RPMI7951 (cell line): ENCODE measurements at regions not wholly inside any gene's neighbourhood (a gene's known extent, or its start where the extent isn't known, plus 50 kb on each side); places are given as distances from the start of the nearest gene placed in this dataset.
"Not testable (repeated sequence)": the region's sequence is repeated elsewhere in the genome, so short reads cannot be mapped to it uniquely, and the experiment has no call there.

Experiments used
- DNase-seq: peaks from one replicate; pipeline ENCODE4 v3.0.0-alpha.2; 2012; ENCODE audit warnings: low read depth

- no peak for DNase-seq
These were observed 54.4 kb upstream of the BMP4 start for GRCh38 chr14:54010981-54011380.

- no peak for DNase-seq
These were observed 66.4 kb upstream of the BMP4 start for GRCh38 chr14:54023027-54023426.

GRCh38 chr14:54025661-54026060, 69.0 kb upstream of the BMP4 start:
- DNase-seq: peak; percentile 68

DNA sequence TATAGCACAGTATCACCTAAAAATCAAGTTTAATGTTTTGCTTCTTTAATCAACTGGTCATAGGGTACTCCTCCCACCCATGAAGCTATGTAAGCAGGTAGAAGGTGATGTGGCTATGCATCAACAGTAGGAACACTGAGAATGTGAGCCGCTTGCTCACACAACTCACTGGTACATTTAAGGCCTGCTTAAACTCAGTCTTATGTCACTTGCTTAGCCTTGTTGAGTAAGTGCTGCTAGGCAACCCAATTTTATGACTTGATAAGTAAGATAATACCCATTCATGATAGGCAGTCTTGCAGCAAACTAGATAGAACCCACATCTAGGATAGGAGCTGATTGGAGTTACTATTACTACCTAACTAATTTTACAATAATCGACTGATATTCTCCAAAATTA, 70.0 kb upstream of the BMP4 start:
- peak; percentile 18 for DNase-seq

- not testable (repeated sequence) for DNase-seq
These were observed 74.4 kb upstream of the BMP4 start for GRCh38 chr14:54030996-54031395.

GRCh38 chr14:54033285-54033684, 76.7 kb upstream of the BMP4 start:
- not testable (repeated sequence) for DNase-seq

DNA sequence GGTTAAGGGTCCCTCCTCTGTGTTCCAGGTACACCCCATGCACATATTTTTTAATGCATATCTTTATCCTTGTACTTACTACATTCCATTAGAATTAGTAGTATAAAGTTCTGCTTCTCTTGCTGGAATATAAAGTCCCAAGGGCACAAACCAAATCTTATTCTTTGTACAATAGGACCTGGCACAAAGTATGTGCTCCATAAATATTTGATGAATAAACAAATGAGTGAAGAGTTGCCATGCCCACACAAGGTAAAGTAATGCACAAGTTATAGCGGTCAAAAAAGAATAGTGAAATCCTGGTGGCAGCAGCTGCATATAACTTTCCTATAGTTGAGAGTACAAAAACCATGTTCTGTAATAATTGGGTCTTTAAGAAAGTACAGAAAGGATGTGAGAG, 82.1 kb upstream of the BMP4 start:
- DNase-seq: no peak

DNA sequence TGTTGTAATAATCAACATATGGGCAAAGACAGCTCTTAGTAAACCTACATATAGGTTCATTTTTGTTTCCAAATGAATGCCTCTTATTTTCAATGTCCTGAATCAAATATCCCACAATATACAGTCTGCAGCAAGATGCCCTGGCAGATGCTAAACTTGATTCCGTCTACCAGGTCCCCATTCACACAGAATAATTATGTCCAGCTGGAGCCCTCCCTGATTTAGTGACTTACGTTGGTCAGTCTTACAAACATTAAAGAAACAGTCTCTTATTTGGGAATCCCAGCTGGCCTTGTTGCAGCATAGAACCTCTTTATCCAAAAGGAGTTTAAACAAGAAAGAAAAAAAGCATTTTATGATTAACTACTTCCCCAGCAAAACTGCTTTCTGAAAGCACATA, 82.7 kb upstream of the BMP4 start:
- peak; percentile 3 for DNase-seq

- peak; percentile 6 for DNase-seq
These were observed 84.2 kb upstream of the BMP4 start for GRCh38 chr14:54040846-54041245.

GRCh38 chr14:54046250-54046649, 89.6 kb upstream of the BMP4 start:
- DNase-seq: no peak

DNA sequence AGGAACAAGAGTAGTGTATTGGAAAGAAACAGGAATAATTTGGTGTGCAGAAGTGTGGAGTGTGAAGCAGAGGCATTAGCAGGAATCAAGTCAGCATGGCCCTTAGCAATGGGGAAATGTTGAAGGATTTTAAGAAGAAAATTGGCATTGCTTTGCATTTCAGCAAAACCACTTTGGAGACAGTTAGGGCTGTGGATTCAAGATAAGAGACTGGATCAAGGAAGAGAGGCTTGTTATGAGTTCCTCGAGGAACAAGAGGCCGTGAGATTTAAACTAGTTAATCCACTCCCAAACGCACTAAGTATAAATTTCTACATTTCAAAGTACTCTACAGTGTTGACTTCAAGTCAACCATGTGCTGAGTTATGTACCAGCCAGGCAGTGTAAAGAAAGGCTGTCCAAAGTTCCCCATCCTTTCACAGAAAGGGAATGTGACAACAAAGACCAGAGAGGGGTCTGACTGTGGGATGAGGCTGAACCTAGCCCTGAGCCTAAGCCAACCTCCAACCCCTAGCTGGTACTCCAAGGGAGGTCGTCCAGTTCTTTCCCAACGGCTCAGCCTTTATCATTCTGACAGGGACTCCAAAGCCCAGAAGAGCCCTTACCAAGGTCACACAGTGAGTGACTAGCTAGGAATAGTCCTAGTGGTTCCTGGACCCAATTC, 91.2 kb upstream of the BMP4 start:
- DNase-seq: no peak

DNA sequence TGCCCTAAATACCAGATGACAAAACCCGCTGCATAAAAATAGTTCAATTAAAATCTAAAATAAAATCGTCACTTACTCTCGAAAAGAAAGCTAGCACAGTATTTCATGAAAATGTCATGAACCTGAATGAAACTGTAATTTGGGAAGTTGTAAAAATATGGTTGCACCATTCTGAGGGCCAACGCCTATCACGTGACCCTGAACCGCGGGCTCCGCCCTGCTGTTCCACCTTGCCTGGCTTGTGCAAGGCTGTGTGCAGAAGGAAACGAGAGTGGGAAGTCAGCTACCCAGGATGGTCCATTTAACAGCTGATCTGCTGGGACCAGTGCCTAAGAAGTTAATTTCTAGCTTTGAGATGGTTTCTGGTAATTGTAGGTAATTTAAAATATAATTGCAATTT, 91.7 kb upstream of the BMP4 start:
- DNase-seq: no peak

DNA sequence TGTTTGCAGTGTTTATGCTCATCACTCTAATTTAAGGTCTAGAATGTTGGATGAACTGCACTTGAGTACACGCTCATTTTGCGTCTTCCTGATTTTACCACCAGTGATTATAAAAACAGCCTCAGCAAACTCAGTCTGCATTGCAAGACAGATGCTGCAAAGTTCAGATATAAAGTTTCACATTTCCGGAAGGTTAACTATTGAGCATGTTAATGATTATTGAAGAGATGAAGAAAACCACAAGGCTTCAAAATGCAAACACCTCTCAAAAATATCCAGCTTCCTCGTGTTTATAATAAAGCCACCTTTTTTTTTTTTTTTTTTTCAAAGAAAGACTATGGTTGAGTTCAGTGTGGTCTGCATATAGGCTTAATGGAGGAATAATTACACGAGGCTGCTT, 92.1 kb upstream of the BMP4 start:
- no peak for DNase-seq

GRCh38 chr14:54050759-54051158, 94.1 kb upstream of the BMP4 start:
- DNase-seq: no peak

- DNase-seq: no peak
These were observed 96.2 kb upstream of the BMP4 start for GRCh38 chr14:54052696-54053385.

DNA sequence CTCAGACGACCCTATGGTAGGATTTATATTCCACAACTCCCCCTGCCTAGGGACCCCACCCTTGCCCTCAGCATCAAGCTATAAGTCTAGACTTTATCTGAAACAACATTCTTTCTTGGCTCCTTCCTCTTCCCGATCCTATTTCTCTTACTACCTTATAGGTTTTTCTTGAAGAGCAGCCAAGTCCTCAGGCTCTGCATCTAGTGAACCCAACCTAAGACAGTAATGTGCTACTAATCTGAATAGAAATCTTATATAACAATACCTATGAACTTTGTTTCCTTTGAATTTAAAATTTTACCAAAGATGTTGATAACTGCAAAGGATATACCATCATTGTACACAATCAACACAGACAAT, 96.7 kb upstream of the BMP4 start:
- no peak for DNase-seq

DNA sequence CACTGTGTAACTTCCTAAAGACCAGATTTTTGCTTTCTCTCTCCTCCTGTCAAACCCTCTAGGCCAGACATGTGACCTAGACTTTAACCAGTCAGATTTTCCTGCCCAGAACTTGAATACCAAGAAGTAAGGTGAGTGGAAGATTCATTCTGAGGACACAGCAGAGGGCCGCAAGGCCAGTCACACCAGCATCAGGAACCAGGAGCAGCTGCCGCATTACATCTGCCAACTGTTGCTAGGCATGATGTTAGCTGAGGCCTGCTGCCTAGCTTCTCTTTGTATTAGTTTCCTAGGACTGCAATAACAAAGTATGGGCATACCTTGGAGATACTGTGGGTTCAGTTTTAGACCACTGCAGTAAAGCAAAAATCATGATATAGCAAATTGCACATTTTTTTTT, 101.9 kb upstream of the BMP4 start:
- no peak for DNase-seq

GRCh38 chr14:54083549-54084239, 127.1 kb upstream of the BMP4 start:
- DNase-seq: no peak

- peak; percentile 49 for DNase-seq
These were observed 128.7 kb upstream of the BMP4 start for GRCh38 chr14:54085232-54085761.

GRCh38 chr14:54085841-54086240, 129.2 kb upstream of the BMP4 start:
- DNase-seq: peak; percentile 68

- no peak for DNase-seq
These were observed 130.1 kb upstream of the BMP4 start for GRCh38 chr14:54086767-54087166.

GRCh38 chr14:54087376-54087775, 130.8 kb upstream of the BMP4 start:
- no peak for DNase-seq

DNA sequence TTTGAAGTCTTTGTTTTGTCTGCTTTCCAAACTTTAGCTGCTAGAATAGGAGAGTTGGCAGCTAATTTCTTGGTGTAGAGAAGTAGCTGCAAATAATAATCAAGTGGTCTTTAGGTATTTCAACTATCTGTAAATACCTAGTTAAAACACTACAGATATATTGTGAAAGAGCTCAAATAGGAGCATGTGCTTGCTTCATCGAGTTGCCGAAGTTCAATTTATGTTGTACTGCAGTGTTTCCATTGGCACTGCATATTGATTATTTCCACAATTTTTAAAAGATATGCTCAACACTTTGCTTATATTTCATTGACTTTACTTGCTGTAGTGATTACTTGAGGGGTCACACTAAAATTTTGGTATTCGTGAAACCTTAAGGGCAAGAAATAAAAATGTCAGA, 131.6 kb upstream of the BMP4 start:
- no peak for DNase-seq
